ENCODE measurements at regions not wholly inside any gene's neighbourhood (a gene's known extent, or its start where the extent isn't known, plus 50 kb on each side); places are given as distances from the start of the nearest gene placed in this dataset.
"Not testable (repeated sequence)": the region's sequence is repeated elsewhere in the genome, so short reads cannot be mapped to it uniquely, and the experiment has no call there.

GRCh38 chr5:39544941-39545340 lies 120.2 kb upstream of the DAB2 start:
- no peak for DNase-seq (ENCODE audit: low read depth)

GRCh38 chr5:39543335-39543734 lies 118.6 kb upstream of the DAB2 start:
- DNase-seq (ENCODE audit: low read depth), result no peak

- DNase-seq (ENCODE audit: low read depth), result no peak
Observed at GRCh38 chr5:39542511-39543285, 117.9 kb upstream of the DAB2 start.

- peak; percentile 16 for DNase-seq (ENCODE audit: low read depth)
Observed at GRCh38 chr5:39541920-39542319, 117.1 kb upstream of the DAB2 start.

DNA sequence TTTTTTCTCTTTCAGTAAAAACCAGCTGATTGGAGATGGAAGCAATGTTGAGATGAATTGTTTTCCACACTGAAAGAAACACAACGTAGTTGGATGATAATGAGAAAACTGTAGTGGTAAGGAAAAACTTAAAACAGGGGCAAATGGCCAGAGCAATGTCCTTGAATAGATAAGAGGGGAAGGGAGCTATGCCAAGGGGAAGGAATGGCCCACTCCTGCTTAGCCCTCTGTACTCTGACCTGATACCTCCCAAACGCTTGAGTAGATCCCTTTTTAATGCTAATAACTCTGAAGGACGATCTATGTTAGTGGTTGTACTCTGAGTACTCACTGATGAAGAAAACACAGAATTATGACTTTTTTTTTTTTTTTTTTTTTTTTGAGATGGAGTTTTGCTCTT lies 114.7 kb upstream of the DAB2 start:
- DNase-seq (ENCODE audit: low read depth), result no peak

GRCh38 chr5:39534690-39535089 lies 109.9 kb upstream of the DAB2 start:
- no peak for DNase-seq (ENCODE audit: low read depth)

DNA sequence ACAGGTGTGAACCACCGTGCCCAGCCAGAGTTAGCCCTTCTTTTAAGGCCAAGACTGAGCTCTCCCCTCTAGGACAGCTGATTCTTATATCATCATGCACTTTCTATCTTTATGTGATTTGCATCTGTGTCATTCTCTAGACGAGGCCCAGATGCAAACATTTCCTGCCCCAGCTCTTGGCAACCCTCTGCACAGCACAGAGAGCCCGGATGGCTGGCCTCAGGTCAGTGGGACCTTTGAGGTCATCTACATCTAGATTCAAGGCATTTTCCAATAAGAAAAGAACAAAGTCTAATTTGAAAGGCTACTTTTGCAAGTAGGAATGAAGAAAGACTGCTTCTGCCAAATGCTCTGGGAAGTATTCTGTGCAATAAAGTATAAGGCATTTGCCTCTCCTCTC lies 109.0 kb upstream of the DAB2 start:
- DNase-seq (ENCODE audit: low read depth), result no peak

DNA sequence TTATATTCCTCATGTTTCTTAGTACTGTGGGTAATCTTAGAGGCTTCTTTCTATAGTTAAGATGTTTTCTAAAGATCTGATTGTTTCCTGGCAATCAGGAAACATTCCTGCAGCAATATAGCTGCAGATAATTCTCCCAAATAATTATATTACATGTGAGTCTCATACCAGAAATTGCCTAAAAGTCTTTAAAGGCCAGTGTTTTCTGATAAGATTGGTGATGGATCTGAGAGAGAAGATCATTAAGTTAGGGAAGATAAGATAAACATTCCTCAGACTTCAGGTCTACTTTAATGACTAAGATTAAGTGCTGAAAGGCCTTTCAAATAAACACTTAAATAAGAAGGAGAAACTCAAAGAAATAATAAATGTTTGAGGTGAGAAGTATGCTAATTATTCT lies 107.7 kb upstream of the DAB2 start:
- DNase-seq (ENCODE audit: low read depth), result no peak

DNA sequence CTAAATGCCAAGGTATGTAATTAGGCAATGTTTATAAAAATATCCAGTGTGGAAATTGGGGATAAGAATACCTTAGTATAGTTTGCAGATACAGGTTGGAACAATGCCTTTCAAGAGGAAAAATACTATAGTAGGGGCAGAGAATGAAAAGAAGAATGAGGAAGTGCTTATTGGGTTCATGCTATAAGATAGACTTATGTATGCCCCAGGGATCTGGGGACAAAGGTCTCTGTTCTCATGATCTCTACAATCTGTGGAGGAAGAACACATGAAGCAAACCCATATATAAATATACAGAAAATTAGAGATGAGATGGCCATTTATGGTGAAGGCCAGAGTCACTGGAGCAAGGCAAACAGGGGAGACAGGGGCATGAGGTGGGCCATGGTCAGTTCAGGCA lies 106.5 kb upstream of the DAB2 start:
- no peak for DNase-seq (ENCODE audit: low read depth)

- DNase-seq (ENCODE audit: low read depth), result no peak
Observed at GRCh38 chr5:39526914-39527477, 102.2 kb upstream of the DAB2 start.

DNA sequence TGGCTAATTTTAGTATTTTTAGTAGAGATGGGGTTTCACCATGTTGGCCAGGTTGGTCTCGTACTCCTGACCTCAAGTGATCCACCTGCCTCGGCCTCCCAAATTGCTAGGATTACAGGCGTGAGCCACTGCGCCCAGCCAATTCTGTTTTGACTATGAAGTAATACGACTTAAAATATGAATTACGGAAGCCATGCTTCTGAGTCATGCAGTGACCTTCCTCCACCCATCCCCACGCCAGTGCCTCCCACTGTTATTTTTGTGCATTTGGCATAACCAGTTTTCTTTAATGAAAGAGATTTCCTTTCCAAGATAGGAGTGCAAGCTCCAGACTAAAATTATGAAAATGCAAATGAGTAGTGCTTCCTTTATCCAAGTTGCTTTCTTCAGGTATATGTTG lies 101.0 kb upstream of the DAB2 start:
- DNase-seq (ENCODE audit: low read depth), result not testable (repeated sequence)

DNA sequence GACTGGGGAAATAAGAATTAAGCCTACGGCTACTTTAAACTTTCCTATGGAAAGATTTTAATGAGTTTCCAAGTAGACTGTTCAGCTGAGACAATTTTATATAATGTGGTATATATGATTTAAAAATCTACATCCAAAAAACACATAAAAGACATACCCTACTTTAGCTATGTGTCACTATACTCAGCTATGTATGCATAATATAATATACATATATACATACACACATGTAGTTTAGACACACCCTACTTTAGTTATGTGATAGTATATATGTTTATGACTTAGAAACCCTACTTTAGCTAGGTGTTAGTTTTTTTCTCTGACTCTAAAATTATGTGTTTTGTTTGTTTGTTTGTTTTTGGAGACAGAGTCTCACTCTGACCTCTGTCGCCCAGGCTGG lies 100.5 kb upstream of the DAB2 start:
- DNase-seq (ENCODE audit: low read depth), result no peak

- DNase-seq (ENCODE audit: low read depth), result peak; percentile 60
Observed at GRCh38 chr5:39523821-39524220, 99.0 kb upstream of the DAB2 start.

DNA sequence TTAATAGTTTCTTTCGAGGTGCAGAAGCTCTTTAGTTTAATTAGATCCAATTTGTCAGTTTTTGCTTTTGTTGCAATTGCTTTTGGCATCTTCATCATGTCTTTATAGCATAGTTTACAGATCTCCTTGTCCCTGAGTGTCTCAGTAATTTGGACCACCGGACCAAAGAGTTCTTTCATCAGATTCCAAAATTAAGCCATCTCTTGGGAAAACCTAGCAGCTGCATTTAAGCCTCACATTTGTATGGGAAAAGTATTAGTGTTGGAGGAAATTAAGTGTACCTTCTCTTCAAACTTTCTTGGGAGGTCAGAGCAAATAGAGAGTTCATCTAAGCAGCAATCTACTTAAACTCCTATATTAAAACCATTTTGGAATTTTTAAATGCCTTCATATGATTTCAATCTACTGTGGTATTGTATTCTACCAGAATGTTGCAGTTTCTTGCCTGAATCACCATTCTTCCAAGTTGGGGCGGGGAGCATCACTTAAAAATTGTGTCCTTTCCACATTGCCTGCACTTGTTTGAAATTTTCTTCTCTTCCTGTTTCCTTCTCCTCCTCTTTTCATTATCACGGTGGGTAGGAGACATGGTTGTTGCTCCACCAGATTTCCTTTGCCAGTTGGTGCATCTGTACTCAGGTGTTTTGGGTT lies 97.3 kb upstream of the DAB2 start:
- DNase-seq (ENCODE audit: low read depth), result no peak

GRCh38 chr5:39521098-39521860 lies 96.5 kb upstream of the DAB2 start:
- DNase-seq (ENCODE audit: low read depth), result no peak

DNA sequence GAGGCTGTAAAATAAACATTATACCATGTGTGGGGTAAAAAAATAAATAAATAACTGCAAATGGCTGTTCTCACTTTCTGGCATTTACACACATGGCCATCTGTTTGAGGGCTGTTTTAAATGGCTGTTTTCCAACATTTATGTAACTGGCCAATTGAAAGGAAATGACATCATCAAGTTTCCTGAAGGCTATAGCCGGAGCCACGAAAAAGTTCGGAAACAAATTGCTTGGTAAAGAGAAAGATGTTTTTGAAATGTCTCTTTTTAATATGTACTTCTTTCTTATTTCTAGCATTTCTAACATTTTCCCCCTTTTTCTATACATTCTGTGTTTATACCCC lies 95.4 kb upstream of the DAB2 start:
- DNase-seq (ENCODE audit: low read depth), result peak; percentile 89

DNA sequence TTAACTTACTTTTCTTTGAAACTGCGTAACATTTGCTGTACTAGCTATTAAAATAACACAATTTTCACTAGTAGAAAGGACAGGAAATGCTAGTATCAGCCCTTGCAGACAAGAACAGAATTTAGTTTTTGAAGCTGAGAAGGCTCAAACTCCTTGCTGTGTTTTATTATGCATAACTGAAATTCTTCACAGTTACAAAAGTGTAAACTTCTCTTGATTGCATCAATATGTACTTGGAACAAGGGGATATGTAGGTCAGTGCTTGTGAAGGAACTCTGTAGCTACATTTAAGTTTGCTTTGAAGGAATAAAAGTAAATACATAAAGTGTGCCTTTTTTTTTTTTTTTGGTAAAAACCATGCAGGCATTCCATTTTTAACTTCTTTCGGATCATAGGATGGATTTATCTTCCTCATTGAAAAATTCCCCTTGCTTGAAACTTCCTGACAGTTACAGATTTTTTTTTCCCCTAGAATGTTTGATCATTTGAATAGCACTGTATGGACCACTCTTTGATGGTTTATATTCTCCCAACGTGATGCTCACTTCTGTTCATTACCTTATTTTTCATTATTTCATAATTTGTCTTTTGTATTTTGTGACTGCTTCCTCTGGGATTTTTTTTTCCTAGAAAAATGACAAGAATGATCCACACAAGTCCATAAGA lies 94.9 kb upstream of the DAB2 start:
- DNase-seq (ENCODE audit: low read depth), result peak; percentile 48

- DNase-seq (ENCODE audit: low read depth), result no peak
Observed at GRCh38 chr5:39519079-39519478, 94.3 kb upstream of the DAB2 start.

GRCh38 chr5:39518516-39518915 lies 93.7 kb upstream of the DAB2 start:
- DNase-seq (ENCODE audit: low read depth), result peak; percentile 42

- peak; percentile 95 for DNase-seq (ENCODE audit: low read depth)
Observed at GRCh38 chr5:39517800-39518199, 93.0 kb upstream of the DAB2 start.

GRCh38 chr5:39515881-39516280 lies 91.1 kb upstream of the DAB2 start:
- DNase-seq (ENCODE audit: low read depth), result no peak

DNA sequence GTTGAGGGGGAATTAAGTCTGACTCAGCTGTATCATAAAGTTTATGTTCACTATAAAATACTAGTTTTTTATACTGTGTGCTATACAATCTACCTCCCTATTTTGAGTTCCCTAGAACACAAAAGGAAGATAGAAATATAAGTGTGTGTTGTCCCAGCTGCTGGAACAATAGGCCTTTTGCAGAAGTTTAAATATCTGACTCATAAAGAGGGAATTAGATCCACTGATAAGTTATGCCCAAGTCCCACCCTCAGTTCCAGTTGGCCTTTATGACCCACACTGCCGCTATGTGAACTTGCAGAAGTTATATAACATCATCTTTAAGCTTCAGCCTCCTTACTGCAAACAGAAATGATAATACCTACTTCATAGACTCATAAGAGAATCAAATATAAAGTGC lies 88.5 kb upstream of the DAB2 start:
- DNase-seq (ENCODE audit: low read depth), result peak; percentile 80
